Stimulated activated CD8-positive, alpha-beta memory T cell treated with anti-CD3 and anti-CD28 coated beads, Interleukin-7, amount 100 ng/mL, for 4 hours (primary cell): ENCODE measurements at regions not wholly inside any gene's neighbourhood (a gene's known extent, or its start where the extent isn't known, plus 50 kb on each side); places are given as distances from the start of the nearest gene placed in this dataset.
"Not testable (repeated sequence)": the region's sequence is repeated elsewhere in the genome, so short reads cannot be mapped to it uniquely, and the experiment has no call there.

Source experiments
- DNase-seq, 2 donors: peaks; one replicate each; pipeline ENCODE4 v3.0.0-alpha.2; 2020; ENCODE audit warnings: low read depth in 2 of 2

DNA sequence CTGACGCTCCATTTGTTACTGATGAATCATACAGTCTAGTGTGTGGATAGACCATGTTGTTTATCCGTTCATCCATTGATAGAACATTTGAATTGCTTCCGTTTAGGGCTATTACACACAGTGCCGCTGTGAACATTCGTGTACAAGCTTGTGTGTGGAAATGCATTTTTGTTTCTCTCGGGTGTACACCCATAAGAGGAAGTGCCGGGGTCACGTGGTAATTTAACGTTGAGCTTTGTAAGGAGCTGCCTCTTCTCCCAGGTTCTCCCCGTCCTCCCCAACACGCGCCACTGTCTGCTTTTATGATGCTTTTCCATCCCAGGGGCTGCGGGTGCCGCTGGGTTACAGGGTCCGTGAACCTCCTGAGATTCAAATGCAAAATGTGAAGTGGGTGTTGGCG lies 142.3 kb downstream of the IGLL1 start:
- DNase-seq, result no peak

DNA sequence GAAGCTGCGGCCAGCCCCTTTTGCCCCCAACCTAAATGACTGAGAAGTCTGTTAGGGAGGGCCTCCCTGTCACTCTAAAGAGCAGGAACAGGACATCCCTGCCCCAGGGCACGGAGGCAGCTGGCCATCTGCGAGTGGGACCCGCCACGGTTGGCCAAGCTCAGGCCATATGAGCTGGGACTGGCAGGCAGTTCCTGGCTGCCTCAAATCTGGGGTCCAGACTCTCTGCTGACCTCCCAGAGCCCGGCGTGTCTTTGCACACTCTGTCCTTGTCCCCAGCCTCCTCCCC lies 143.0 kb downstream of the IGLL1 start:
- DNase-seq, result not testable (repeated sequence)

- DNase-seq, result not testable (repeated sequence)
Observed at GRCh38 chr22:23436354-23437106, 143.6 kb downstream of the IGLL1 start.

DNA sequence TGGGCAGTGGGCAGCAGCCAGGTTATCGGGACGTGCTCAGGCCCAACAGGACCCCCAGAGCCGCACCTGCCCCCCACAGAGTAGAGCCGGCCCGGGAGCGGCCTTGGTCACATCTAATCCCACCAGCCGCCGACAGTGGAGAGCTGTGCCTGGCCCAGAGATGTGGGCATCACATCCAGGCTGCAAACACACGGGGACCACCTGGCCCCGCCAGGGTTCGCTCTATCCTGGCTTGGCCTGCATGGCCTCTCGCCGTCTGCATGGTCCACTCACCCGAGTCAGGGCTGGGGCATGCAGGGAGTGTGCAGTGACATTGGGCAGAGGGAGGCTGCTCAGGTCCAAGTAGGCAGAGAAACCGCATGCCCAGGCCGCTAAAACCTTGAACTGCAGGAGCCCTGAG lies 144.9 kb downstream of the IGLL1 start:
- DNase-seq, result not testable (repeated sequence)

DNA sequence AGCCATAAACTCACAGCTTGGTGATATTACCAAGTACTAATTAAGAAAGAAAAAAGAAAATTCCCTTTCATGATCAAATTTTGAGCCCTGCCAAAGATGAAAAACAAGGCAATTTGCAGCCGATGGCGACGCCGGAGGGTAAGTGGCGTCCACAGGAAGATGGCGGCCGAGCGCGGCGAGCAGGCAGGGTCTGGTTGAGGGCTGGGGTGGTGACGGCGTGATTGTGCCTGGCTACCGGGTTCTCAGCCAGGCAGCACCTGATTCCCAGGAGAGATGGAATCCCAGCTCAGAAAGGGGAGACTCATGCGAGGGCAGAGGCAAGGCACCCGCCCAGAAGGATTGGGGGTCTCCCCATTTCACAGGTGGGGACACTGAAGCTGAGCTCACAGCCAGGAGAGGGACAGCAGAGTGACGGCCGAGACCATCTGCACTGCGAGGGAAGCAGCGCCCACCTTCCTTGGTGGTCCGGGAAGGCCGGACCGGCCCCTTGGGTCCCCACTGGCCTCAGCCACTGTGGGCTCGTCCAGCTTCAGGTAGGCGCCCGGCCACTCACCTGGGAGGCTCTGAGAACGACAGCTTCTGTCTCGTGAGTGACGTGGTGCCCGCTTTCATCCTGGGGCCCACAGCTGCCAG lies 145.8 kb downstream of the IGLL1 start:
- not testable (repeated sequence) for DNase-seq

- not testable (repeated sequence) for DNase-seq
Observed at GRCh38 chr22:23433127-23434005, 146.7 kb downstream of the IGLL1 start.

GRCh38 chr22:23432719-23433118 lies 147.4 kb downstream of the IGLL1 start:
- DNase-seq, result not testable (repeated sequence)

DNA sequence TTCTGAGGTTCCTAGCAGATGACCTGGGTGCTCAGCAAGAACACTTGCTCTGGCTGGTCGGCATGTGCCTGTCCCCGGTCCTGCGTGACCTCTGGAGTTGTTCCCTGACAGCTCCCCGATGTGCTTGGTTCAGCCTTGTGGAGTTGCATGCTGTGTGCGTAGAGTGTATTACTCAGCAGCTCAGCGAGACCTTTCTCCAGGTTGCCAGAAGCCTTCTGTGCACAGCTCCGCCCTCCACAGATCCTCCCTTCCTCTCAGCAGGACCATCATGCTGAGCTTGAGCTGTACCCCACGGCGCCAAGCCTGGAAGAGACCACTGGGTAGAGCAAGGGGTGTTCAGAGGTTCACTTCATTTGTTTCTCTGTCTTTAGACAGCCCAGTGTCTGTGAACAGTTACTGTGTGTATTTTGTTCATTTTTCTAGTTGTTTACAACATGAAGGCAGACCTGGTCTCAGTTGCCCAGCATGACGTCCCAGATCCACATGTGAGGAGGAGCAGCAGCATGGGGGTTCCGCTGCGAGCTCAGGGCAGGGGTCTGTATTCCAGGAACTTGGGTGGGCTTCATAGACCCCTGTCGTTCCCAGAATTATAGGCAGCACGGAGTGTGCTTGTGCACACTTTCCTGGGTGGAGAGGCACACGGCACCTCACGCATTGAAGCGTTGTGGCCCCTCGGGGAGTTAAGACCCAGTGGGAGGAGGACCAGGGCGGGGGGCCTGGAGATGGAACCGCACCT lies 148.6 kb downstream of the IGLL1 start:
- DNase-seq, result no peak

DNA sequence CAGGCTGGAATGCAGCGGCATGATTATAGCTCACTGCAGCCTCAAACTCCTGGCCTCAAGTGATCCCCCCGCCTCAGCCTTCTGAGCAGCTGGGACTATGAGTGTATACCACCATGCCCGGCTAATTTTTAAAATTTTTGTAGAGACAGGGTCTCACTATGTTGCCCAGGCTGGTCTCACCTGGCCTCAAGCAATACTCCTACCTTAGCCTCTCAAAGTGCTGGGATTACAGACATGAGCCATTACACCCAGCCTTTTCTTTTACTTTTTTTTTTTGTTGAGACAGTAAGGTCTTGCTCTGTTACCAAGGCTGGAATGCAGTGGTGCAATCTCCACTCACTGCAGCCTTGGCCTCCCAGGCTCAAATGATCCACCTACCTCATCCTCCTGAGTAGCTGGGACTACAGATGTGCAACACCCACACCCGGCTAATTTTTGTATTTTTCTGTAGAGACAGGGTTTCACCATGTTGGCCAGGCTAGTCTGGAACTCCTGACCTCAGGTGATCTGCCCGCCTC lies 155.5 kb downstream of the IGLL1 start:
- not testable (repeated sequence) for DNase-seq

- no peak for DNase-seq
Observed at GRCh38 chr22:23424031-23424430, 156.1 kb downstream of the IGLL1 start.

DNA sequence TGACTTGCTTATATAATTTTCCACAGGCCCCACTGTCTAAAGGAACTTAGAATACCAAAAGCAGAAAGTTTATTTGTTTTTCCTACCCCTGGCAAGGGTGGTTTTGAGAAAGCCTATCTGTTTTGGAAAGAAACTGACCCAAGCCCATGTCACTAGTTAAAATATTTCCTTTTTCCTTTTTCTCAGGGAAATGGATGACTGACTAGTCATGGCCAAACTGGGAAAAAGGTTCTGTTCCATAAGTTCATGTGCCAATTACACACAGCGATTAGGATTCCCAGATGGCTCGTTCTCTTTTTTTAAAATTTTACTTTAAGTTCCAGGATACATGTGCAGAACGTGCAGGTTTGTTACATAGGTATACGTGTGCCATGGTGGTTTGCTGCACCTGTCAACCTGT lies 157.8 kb downstream of the IGLL1 start:
- not testable (repeated sequence) for DNase-seq

GRCh38 chr22:23421300-23421699 lies 158.8 kb downstream of the IGLL1 start:
- not testable (repeated sequence) for DNase-seq

- no peak for DNase-seq
Observed at GRCh38 chr22:23419931-23420330, 160.2 kb downstream of the IGLL1 start.

DNA sequence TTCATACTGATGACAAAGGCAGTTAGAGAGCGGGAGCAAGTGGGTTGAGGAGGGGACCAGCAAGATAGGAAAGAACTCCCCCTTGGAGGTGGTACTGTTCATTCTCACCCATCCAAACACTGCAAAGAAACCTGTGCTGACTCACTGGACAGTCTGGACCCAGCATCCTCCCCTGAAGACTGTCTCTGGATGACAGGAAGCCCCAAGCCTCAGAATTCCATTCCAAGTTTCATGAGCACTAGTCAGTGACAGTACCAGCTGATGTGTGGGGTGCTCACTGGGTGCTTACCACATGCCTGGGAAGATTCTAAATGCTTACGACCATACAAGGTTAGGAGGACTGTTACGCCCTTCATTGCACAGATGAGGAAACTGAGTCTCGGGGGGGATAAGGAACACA lies 160.9 kb downstream of the IGLL1 start:
- no peak for DNase-seq

- DNase-seq, result no peak
Observed at GRCh38 chr22:23418159-23418788, 161.8 kb downstream of the IGLL1 start.

DNA sequence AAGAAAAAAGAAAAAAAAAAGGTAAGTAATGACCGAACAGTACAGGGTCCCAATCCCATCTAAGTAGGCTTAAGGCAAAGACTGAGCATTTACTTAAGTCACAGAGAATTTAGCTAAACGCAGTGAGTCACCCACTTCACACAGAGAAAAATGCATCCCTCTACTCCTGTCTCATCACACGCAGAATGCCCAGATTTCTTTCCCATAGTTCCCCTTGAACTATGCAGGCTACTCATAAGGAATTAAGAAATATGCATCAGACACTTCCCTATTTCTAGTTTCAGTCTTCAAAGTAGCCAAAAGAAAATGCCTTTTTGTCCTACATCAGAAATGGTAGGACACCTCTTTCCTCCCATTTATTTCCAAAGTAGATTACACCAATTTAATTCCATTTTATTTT lies 162.8 kb downstream of the IGLL1 start:
- not testable (repeated sequence) for DNase-seq

GRCh38 chr22:23416169-23416690 lies 163.9 kb downstream of the IGLL1 start:
- not testable (repeated sequence) for DNase-seq

DNA sequence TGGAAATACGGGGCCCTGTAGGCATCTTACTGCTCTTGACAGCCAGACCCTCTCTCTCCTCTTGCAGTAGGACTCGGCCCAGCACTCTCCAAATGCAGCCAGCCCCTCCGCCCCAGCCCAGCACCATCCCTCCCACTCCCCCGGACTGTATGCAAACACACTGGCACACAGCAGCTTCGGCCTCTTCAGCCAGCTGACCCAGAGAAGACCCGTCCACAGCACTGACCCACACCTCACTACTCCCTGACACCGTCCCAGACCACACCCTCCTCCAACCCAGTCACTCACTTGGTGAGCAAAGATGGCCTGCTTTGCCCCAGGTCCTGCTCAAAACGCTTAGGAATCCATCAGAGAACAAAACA lies 164.6 kb downstream of the IGLL1 start:
- DNase-seq, result no peak

DNA sequence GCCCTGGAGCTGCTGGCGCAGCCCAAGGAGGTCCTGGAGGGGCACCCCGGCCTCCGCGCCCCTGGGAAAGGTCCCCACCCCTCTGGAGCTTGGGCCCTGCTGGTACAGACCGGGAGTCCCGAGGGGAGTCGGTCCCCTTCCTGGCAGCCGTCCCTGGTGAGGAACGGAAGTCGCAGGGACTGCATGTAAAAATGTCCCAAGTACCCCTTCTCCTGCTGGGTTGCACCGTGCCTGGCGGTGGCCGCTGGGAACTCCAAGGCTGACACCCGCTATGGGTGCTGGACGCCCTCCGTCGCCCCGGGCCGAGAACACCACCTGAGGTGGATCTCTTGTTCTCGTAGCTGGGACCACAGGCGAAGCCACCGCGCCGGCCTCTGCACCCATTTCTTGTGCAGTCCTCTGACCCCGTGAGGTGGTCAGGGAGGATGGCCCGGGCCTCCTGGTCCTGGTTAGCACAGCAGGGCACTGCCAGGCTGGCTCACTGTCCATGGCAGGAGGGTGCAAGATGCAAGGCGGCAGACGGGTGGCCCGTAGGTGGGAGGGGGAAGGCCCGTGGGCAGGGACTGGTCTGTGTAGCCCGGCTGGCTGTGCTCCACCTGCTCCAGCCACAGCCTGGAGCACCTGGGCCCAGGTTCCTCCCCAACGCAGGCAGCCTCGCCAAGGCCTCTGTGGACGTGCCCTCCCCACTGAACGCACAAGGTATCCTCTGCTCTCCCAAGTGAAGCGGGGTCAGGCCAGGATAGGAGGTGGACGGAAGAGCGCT lies 165.2 kb downstream of the IGLL1 start:
- no peak for DNase-seq

GRCh38 chr22:23411739-23412138 lies 168.4 kb downstream of the IGLL1 start:
- DNase-seq, result no peak
